SK-MEL-5 (cell line): ENCODE measurements at regions not wholly inside any gene's neighbourhood (a gene's known extent, or its start where the extent isn't known, plus 50 kb on each side); places are given as distances from the start of the nearest gene placed in this dataset.
"Not testable (repeated sequence)": the region's sequence is repeated elsewhere in the genome, so short reads cannot be mapped to it uniquely, and the experiment has no call there.

Experiments used
- DNase-seq: peaks from one replicate; pipeline ENCODE4 v3.0.0-alpha.2; 2016; ENCODE audit warnings: low read depth, low spot score
- in situ Hi-C: cut with HindIII; loops from 2 replicates; pipeline ENCODE4 v1.10.0; 2016; ENCODE audit warnings: low sequenced_read_pairs, high pct_unique_total_duplicates, low pct_unique_long_range_greater_than_20kb

GRCh38 chr7:130789436-130789835 is 55.4 kb upstream of the KLF14 start:
- in situ Hi-C loops: no loop called here
- no peak for DNase-seq

- in situ Hi-C loops: no loop called here
- DNase-seq: no peak
Observed at GRCh38 chr7:130791746-130792145, 57.7 kb upstream of the KLF14 start.

GRCh38 chr7:130793855-130794618 is 60.0 kb upstream of the KLF14 start:
- DNase-seq: peak; percentile 87
- in situ Hi-C loops: no loop called here

- in situ Hi-C loops: no loop called here
Observed at GRCh38 chr7:130794619-130794922, 60.6 kb upstream of the KLF14 start.

GRCh38 chr7:130796425-130796824 is 62.4 kb upstream of the KLF14 start:
- in situ Hi-C loops, DNase-seq: not testable (repeated sequence)

More at GRCh38 chr7:130794619-130794922, 60.6 kb upstream of the KLF14 start:
- no peak for DNase-seq

- DNase-seq: no peak
- in situ Hi-C loops: no loop called here
Observed at GRCh38 chr7:130803127-130803526, 69.1 kb upstream of the KLF14 start.

GRCh38 chr7:130804220-130804619 is 70.2 kb upstream of the KLF14 start:
- DNase-seq: no peak
- in situ Hi-C loops: no loop called here

GRCh38 chr7:130812819-130813218 is 78.8 kb upstream of the KLF14 start:
- DNase-seq, in situ Hi-C loops: not testable (repeated sequence)

GRCh38 chr7:130814778-130815335 is 80.8 kb upstream of the KLF14 start:
- peak; percentile 89 for DNase-seq
- in situ Hi-C loops: no loop called here

- in situ Hi-C loops: no loop called here
- DNase-seq: no peak
Observed at GRCh38 chr7:130818056-130818455, 84.0 kb upstream of the KLF14 start.

- in situ Hi-C loops: no loop called here
- DNase-seq: peak; percentile 55
Observed at GRCh38 chr7:130821864-130822263, 87.9 kb upstream of the KLF14 start.

- peak; percentile 99 for DNase-seq
- in situ Hi-C loops: no loop called here
Observed at GRCh38 chr7:130822642-130823041, 88.6 kb upstream of the KLF14 start.

GRCh38 chr7:130823060-130823459 is 89.1 kb upstream of the KLF14 start:
- peak; percentile 63 for DNase-seq
- in situ Hi-C loops: no loop called here

- DNase-seq: no peak
- in situ Hi-C loops: no loop called here
Observed at GRCh38 chr7:130825819-130826218, 91.8 kb upstream of the KLF14 start.

GRCh38 chr7:130829415-130829814 is 95.4 kb upstream of the KLF14 start:
- DNase-seq: no peak
- in situ Hi-C loops: no loop called here

- in situ Hi-C loops: no loop called here
- no peak for DNase-seq
Observed at GRCh38 chr7:130831322-130831721, 97.3 kb upstream of the KLF14 start.

GRCh38 chr7:130831817-130832481 is 97.9 kb upstream of the KLF14 start:
- in situ Hi-C loops: no loop called here

GRCh38 chr7:130838738-130839137 is 104.7 kb upstream of the KLF14 start:
- in situ Hi-C loops: no loop called here
- no peak for DNase-seq

More at GRCh38 chr7:130831817-130832481, 97.9 kb upstream of the KLF14 start:
- DNase-seq: peak; percentile 82

GRCh38 chr7:130840599-130840998 is 106.6 kb upstream of the KLF14 start:
- in situ Hi-C loops: no loop called here
- DNase-seq: no peak
